Smooth muscle cell (in vitro differentiated cells): ENCODE measurements at regions not wholly inside any gene's neighbourhood (a gene's known extent, or its start where the extent isn't known, plus 50 kb on each side); places are given as distances from the start of the nearest gene placed in this dataset.

Experiments
- DNase-seq: peaks from one replicate; lab custom pipeline; 2025; ENCODE audit not compliant: unreplicated experiment; lab: John Stamatoyannopoulos, UW
- H2AFZ ChIP-seq: fragments of 200-600 bp; sonication (generic); 2 replicates; pipeline ENCODE4 v1.6.0; 2016; ENCODE audit warnings: antibody characterized with exemption, low read depth, mild to moderate bottlenecking
- H3F3A ChIP-seq: fragments of 200-600 bp; sonication (generic); 2 replicates; pipeline ENCODE4 v1.6.0; 2017; ENCODE audit warnings: antibody characterized with exemption, low read depth
- H3K27ac ChIP-seq: fragments of 200-600 bp; sonication (generic); 2 replicates; pipeline ENCODE4 v1.5.1; 2016; ENCODE audit warnings: low read depth, mild to moderate bottlenecking
- H3K27me3 ChIP-seq: fragments of 200-600 bp; sonication (generic); 2 replicates; pipeline ENCODE4 v1.6.1; 2016; ENCODE audit warnings: low read depth, mild to moderate bottlenecking
- H3K36me3 ChIP-seq: fragments of 200-600 bp; sonication (generic); 2 replicates; pipeline ENCODE4 v1.5.1; 2016; ENCODE audit warnings: low read depth
- H3K4me1 ChIP-seq: fragments of 200-600 bp; sonication (generic); 2 replicates; pipeline ENCODE4 v1.5.1; 2016; ENCODE audit warnings: low read depth
- H3K4me2 ChIP-seq: fragments of 200-600 bp; sonication (generic); 2 replicates; pipeline ENCODE4 v1.6.0; 2016; ENCODE audit warnings: mild to moderate bottlenecking
- H3K4me3 ChIP-seq: fragments of 200-600 bp; sonication (generic); 2 replicates; pipeline ENCODE4 v1.5.1; 2016; ENCODE audit warnings: mild to moderate bottlenecking
- H3K79me2 ChIP-seq: fragments of 200-600 bp; sonication (generic); 2 replicates; pipeline ENCODE4 v1.6.0; 2016; ENCODE audit warnings: low read depth, mild to moderate bottlenecking
- H3K9ac ChIP-seq: fragments of 200-600 bp; sonication (generic); 2 replicates; pipeline ENCODE4 v1.6.0; 2016; ENCODE audit warnings: low read depth
- H3K9me3 ChIP-seq: fragments of 200-600 bp; sonication (generic); replicated peaks from 2 replicates; pipeline ENCODE4 v1.5.1; 2016; ENCODE audit warnings: low read depth
- H4K20me1 ChIP-seq: fragments of 200-600 bp; sonication (generic); 2 replicates; pipeline ENCODE4 v1.6.0; 2016; ENCODE audit warnings: low read depth
- WGBS: methylation state at CpG from one replicate; pipeline ENCODE4 v1.1.7; 2016; ENCODE audit warnings: low lambda C conversion rate; 5-methylcytosine and 5-hydroxymethylcytosine counted together
- TF ChIP-seq, protein P1 (sequence below): fragments of 200-600 bp; sonication (generic); IDR thresholded peaks from 2 replicates; pipeline ENCODE4 v1.5.1; 2017; ENCODE audit warnings: borderline replicate concordance, mild to moderate bottlenecking, antibody characterized with exemption; ENCODE audit not compliant: insufficient read depth, poor library complexity, severe bottlenecking

- Histone ChIP-seq H3K4me3 (no peak overlapping the region), H3K79me2 (no peaks in the 10 kb centered on the region), H3K4me2 (no peak overlapping the region), H3K9me3 (no peaks in the 10 kb centered on the region), H3K9ac (no peak overlapping the region), H4K20me1 (no peaks in the 10 kb centered on the region), H3K27ac (no peak overlapping the region), H3K27me3 (peaks cover 2% of the 10 kb centered on the region), H2AFZ (no peak overlapping the region), H3K36me3 (no peaks in the 10 kb centered on the region), H3K4me1 (peaks cover 5% of the 10 kb centered on the region), H3F3A (no peaks in the 10 kb centered on the region)
- no peak for DNase-seq
- 91% methylated on average over 18 of the region's 18 CpGs for WGBS
- TF ChIP-seq, protein P1, sequence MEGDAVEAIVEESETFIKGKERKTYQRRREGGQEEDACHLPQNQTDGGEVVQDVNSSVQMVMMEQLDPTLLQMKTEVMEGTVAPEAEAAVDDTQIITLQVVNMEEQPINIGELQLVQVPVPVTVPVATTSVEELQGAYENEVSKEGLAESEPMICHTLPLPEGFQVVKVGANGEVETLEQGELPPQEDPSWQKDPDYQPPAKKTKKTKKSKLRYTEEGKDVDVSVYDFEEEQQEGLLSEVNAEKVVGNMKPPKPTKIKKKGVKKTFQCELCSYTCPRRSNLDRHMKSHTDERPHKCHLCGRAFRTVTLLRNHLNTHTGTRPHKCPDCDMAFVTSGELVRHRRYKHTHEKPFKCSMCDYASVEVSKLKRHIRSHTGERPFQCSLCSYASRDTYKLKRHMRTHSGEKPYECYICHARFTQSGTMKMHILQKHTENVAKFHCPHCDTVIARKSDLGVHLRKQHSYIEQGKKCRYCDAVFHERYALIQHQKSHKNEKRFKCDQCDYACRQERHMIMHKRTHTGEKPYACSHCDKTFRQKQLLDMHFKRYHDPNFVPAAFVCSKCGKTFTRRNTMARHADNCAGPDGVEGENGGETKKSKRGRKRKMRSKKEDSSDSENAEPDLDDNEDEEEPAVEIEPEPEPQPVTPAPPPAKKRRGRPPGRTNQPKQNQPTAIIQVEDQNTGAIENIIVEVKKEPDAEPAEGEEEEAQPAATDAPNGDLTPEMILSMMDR: no peak
Measured at GRCh38 chr10:131730771-131731497, 169.9 kb upstream of the PPP2R2D start.

GRCh38 chr10:131731780-131732630, 168.8 kb upstream of the PPP2R2D start:
- Histone ChIP-seq H3K79me2 (no peaks in the 10 kb centered on the region), H3K27ac (no peak overlapping the region), H3K36me3 (no peaks in the 10 kb centered on the region), H3K27me3 (peaks cover 2% of the 10 kb centered on the region), H3K4me2 (no peak overlapping the region), H2AFZ (no peak overlapping the region), H3K9ac (no peak overlapping the region), H3K4me3 (no peak overlapping the region), H3K9me3 (no peaks in the 10 kb centered on the region), H3K4me1 (no peaks in the 10 kb centered on the region), H4K20me1 (no peaks in the 10 kb centered on the region), H3F3A (no peaks in the 10 kb centered on the region)
- TF ChIP-seq, protein P1: no peak
- 87% methylated on average over 9 of the region's 9 CpGs for WGBS
- no peak for DNase-seq

- no peaks in the 10 kb centered on the region for H3K4me1 ChIP-seq
- H3K4me3 ChIP-seq: no peak overlapping the region
- H3F3A ChIP-seq: no peaks in the 10 kb centered on the region
- no peaks in the 10 kb centered on the region for H3K36me3 ChIP-seq
- 93% methylated on average over 5 of the region's 5 CpGs for WGBS
- no peak overlapping the region for H2AFZ ChIP-seq
- no peaks in the 10 kb centered on the region for H3K79me2 ChIP-seq
- no peak overlapping the region for H3K27ac ChIP-seq
- TF ChIP-seq, protein P1: no peak
- H3K9ac ChIP-seq: no peak overlapping the region
- no peak for DNase-seq
- H3K4me2 ChIP-seq: no peak overlapping the region
- H3K27me3 ChIP-seq: peaks cover 2% of the 10 kb centered on the region
- H4K20me1 ChIP-seq: no peaks in the 10 kb centered on the region
- no peaks in the 10 kb centered on the region for H3K9me3 ChIP-seq
Measured at GRCh38 chr10:131732631-131733127, 168.1 kb upstream of the PPP2R2D start.
